Dermis blood vessel endothelial cell (primary cell): ENCODE measurements at regions not wholly inside any gene's neighbourhood (a gene's known extent, or its start where the extent isn't known, plus 50 kb on each side); places are given as distances from the start of the nearest gene placed in this dataset.
"Not testable (repeated sequence)": the region's sequence is repeated elsewhere in the genome, so short reads cannot be mapped to it uniquely, and the experiment has no call there.

ENCODE experiments used
- DNase-seq: peaks from one replicate; pipeline ENCODE4 v3.0.0; 2010

DNA sequence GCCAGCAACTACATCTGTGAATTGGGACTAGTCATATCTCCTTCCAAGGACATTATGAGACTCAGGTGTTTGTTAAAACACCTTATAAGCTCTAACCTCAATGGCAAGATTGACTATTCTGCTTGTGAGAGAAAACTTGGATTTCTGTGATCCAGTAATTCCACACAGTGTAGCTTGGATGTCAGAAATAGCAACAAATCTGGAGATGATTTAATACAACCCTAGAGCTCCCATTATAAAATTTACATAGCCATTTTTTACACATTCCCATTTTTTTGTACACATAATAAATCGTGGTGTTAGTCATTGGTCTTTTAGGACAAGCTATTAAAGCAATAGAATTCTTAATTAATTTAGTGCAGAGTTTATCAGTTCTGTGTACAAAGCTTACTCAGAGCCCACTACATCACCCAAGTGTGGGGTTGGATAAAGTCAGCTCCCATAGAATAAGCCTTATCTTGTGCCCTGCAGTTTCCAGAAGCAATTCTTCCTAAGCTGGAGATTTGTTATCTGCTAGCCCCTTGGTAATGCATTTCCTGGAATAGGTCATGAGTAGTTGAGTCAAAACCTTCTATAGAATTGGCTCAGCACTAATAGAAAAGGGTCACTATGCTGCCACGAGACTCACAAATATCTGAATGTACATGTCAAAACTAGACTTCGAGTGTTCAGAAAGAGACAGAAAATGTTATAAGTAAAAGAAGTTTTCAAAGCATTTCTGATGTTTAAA, 434.0 kb upstream of the RUNX1 start:
- DNase-seq = no peak

- DNase-seq = no peak
Measured at GRCh38 chr21:35482096-35482495, 433.0 kb upstream of the RUNX1 start.

DNA sequence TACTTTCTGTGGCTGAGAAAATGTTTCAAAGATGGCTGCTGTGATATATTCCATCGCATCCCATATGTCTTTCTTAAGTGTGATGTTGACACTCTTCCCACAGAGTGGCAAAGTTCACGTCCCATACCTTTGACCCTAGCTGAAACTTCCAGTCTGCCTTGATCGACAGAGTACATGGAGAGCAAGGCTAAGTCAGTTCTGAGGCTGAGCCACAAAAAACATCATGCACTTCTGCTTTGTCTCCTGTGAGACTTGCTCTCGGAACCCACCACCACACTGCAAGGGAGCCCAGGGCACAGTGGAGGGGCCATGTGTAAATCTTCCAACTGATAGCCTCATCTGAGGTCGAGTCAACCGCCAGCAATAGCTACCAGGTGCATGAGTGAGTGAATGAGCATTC, 431.9 kb upstream of the RUNX1 start:
- no peak for DNase-seq

- DNase-seq = no peak
Measured at GRCh38 chr21:35479529-35479928, 430.4 kb upstream of the RUNX1 start.

GRCh38 chr21:35479065-35479448, 430.0 kb upstream of the RUNX1 start:
- no peak for DNase-seq

DNA sequence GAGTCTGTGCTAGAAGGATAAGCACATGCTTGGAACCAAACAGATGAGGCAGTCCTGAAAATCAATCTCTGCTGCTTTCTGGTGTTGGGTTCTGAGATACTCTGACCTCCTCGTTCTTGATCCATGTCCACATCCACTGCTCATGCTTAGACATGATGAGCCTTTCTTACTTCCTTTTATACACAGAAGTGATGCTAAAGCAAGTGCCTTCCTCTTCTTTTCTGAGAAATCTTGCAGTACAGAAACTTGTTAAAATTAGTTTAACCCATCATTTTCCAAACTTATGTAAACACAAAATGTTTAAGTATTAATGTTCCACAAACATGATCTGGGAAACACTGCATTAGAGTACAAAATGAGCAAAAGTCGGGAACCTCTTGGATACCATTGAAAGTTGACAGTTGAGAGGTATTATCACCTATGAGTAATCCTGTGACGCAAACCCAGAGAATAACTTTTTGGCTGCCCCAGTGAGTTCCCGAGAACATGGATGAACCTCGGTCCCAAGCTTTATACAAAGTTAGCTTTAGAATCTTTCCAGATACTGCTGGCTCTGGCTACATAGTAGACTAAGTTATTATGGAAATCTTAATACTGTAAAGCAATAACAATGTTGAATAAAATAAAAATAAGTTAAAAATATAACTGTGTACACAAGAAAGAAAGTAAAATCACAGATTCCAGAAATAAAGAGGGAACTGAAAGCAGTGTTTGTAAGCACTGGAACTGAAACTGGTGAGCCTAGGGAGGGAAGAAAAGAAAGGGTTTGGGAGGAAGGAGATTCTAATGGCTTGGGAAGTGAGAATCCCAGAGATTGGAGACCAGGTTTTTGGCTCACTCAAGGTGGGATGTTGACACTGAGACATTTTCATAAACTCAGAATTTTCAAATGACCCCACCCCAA, 429.3 kb upstream of the RUNX1 start:
- DNase-seq = no peak

- no peak for DNase-seq
Measured at GRCh38 chr21:35477622-35478021, 428.5 kb upstream of the RUNX1 start.

GRCh38 chr21:35476621-35477395, 427.7 kb upstream of the RUNX1 start:
- DNase-seq = no peak

DNA sequence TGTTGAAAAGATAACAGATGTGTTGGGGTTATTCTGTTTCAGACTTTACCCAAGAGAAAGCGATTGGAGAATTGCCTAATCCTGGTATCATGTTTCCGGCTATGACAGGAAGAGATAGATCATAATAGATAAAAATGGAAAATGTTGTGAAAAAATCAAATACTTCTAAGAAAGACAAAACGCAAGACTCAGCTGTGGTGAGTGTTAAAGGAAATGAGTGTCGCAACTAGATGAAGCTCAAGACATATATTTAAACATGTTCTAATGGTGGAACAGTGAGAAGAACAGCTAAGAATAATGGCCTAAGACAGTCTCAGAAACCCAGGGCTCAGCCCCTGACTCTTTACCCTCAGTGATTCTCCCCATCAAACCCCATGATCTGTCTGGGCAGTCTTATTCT, 426.7 kb upstream of the RUNX1 start:
- no peak for DNase-seq

- DNase-seq = no peak
Measured at GRCh38 chr21:35475009-35475408, 425.9 kb upstream of the RUNX1 start.

GRCh38 chr21:35473496-35473895, 424.4 kb upstream of the RUNX1 start:
- DNase-seq = no peak

DNA sequence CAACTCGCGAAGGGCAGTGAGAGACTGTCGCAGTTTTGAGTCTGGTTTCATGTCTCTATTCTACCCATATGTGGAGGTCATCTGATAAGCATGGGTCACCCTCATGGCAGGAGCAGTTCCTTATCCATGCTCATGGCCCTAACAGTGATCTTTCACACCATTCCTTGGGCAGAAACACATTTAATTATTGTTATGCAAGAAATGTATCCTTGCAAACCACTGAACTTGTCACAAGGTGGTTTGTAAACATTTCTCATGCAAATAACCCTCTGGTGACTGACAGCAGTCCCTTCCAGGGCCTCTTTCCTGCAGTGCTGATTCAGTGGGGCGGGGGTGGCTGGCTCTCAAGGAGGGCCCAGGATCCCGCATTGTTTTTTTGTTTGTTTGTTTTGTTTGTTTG, 421.4 kb upstream of the RUNX1 start:
- no peak for DNase-seq

- no peak for DNase-seq
Measured at GRCh38 chr21:35469498-35469897, 420.4 kb upstream of the RUNX1 start.

- DNase-seq = no peak
Measured at GRCh38 chr21:35468991-35469390, 419.9 kb upstream of the RUNX1 start.

DNA sequence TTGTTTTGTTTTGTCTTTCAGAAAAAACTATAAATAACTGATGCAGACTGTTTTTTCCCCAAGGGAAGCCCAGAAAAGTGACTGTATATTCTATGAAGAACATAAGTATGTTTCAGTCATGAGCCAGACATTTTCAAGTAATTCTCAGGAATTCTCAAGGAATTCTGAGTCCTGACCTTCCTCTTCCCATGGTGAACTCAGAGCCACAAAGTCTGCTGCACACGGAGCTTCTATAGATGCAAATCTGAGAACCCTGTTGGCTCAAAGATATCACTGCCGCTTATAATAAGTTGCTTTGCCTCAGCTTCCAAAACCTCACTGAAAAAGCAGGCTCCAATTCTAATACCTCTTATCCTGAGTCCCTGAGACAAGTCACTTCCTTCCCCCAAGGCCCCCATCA, 418.5 kb upstream of the RUNX1 start:
- DNase-seq = no peak

DNA sequence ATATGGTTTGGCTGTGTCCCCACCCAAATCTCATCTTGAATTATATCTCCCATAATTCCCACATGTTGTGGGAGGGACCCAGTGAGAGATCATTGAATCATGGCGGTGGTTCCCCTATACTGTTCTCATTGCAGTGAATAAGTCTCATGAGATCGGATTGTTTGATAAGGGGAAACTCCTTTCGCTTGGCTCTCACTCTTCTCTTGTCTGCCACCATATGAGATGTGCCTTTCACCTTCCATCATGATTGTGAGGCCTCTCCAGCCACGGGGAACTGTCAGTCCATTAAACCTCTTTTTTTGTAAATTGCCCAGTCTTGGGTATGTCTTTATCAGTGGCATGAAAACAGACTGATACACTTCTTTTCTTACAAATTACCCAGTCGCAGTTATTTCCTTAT, 417.6 kb upstream of the RUNX1 start:
- DNase-seq = not testable (repeated sequence)

DNA sequence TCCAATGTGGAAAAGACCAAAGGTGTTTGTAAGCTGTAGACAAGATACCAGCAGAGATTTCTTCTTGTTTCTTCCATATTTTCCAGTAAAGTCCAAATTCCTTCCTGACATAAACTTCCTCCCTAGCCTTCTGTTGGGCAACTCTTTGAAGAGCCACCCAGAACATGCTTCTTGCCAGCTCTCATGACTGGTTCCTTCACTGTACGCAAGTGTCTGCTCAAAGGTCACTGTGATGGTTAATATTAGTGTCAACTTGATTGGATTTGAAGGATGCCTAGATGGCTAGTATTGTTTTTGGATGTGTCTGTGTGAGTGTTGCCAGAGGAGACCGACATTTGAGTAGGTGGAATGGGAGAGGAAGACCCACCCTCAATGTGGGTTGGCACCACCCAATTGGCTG, 416.6 kb upstream of the RUNX1 start:
- DNase-seq = no peak

DNA sequence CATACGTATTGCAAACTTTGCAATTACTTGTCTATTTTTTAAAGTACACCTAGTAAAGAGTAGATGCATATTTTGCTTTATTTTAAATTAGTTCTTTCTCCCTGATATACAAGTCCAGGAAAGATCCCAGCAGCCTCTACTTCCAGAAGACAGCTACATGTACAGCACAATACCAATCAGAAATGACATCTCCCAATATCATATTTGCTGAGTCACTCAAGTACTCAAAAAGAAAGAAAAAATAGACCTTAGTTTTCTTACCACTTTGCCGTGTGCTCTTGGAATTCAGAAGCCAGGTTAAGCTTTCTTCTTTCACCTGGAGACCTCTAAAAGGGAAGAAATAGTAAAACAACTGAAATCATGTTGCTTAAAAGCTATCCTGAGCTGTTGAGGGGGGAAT, 412.6 kb upstream of the RUNX1 start:
- DNase-seq = no peak

GRCh38 chr21:35460441-35460840, 411.3 kb upstream of the RUNX1 start:
- no peak for DNase-seq

DNA sequence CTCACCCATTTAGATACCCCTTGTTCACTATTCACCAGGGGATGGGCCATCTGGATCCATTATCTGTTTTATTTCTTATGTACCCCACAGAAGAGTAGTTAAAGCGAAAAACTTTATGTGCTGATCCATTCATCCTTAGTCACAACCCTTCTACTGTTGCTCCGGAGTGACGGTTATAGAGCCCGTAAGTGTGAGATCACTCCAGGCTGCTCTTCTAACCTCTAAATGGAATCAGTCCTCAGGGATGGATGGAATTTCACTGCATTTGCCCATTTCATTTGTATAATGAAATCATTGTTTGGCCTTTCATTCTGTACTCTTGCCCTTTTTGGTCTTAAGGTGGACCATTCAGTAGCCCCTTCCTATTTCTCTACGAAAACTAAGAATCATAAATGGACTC, 409.3 kb upstream of the RUNX1 start:
- DNase-seq = no peak

DNA sequence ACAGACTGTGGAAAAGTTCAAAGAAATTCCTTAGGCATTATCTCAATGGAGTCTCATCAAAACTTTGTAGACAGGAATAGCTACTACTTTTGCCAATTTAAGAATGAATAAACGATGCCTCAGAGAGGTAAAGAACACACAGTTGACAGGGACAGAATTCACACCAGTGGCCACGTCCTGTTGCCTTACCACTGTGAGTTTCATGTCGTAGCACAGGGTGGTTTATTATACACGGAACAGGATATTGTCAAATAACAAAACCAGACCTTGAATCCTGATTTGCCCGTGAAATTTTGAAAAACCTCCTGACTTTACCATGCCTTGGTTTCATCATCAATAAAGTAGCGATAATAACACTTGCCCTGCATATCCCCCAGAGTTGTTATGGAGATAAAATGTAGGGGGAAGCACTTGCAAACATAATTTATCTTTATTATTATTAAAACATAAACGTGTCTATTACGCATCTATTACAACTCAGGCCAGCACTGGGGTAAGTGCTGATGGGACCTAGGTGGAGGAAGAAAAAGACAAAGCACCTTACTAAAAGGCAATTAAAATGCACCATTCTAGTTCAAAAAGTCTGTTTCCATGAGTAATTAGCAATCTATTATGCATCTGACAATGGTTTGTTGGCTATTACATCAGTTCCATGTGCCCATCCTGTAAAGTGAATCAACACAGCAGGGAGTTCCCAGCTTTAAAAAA, 408.1 kb upstream of the RUNX1 start:
- DNase-seq = no peak

DNA sequence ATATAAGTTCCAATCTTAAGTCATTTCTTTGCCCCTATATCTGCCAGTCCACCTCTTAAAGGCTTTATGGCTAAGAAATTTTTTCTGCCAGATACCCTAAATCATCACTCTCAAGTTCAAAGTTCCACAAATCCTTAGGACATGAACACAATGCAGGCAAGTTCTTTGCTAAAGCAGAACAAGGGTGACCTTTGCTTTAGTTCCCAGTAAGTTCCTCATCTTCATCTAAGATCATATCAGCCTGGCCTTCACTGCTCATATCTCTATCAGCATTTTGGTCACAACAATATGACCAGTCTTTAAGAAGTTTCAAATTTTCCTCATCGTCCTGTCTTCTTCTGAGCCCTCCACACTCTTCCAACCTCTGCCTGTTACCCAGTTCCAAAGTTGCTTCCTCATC, 402.2 kb upstream of the RUNX1 start:
- no peak for DNase-seq

GRCh38 chr21:35450830-35451229, 401.7 kb upstream of the RUNX1 start:
- no peak for DNase-seq
